Neuronal stem cell (in vitro differentiated cells): ENCODE measurements at regions not wholly inside any gene's neighbourhood (a gene's known extent, or its start where the extent isn't known, plus 50 kb on each side); places are given as distances from the start of the nearest gene placed in this dataset.

ENCODE experiments used
- DNase-seq: peaks from one replicate; pipeline ENCODE4 v3.0.0-alpha.2; 2013; ENCODE audit warnings: low spot score
- H2AFZ ChIP-seq: one replicate; pipeline ENCODE4 v1.6.1; 2013; ENCODE audit warnings: mild to moderate bottlenecking, low read length, inconsistent platforms
- H2AK5ac ChIP-seq: 2 replicates; pipeline ENCODE4 v1.6.1; 2013; ENCODE audit warnings: low read depth, mild to moderate bottlenecking, inconsistent platforms, low read length, moderate library complexity, mixed read lengths
- H2BK120ac ChIP-seq: 2 replicates; pipeline ENCODE4 v1.6.1; 2013; ENCODE audit warnings: low read depth, mild to moderate bottlenecking, inconsistent platforms, low read length, moderate library complexity, mixed read lengths
- H2BK12ac ChIP-seq: one replicate; pipeline ENCODE4 v1.6.1; 2013; ENCODE audit warnings: low read length, inconsistent platforms
- H2BK15ac ChIP-seq: 2 replicates; pipeline ENCODE4 v1.6.1; 2013; ENCODE audit warnings: mild to moderate bottlenecking, low read length, inconsistent platforms, mixed read lengths
- H2BK5ac ChIP-seq: one replicate; pipeline ENCODE4 v1.6.1; 2013; ENCODE audit warnings: inconsistent platforms, mild to moderate bottlenecking, low read length, moderate library complexity
- H3K14ac ChIP-seq: one replicate; pipeline ENCODE4 v1.6.1; 2013; ENCODE audit warnings: low read length, inconsistent platforms
- H3K18ac ChIP-seq: 2 replicates; pipeline ENCODE4 v1.6.1; 2013; ENCODE audit warnings: low read length, inconsistent platforms
- H3K23ac ChIP-seq: 2 replicates; pipeline ENCODE4 v1.6.1; 2013; ENCODE audit warnings: low read depth, mild to moderate bottlenecking, mixed read lengths, low read length, inconsistent platforms; ENCODE audit not compliant: poor library complexity
- H3K27ac ChIP-seq: replicated peaks from 3 replicates; pipeline ENCODE4 v1.5.1; 2013; ENCODE audit warnings: low read length, inconsistent platforms
- H3K27me3 ChIP-seq, 3 experiments: 2 replicates each; pipeline ENCODE4 v1.6.1; 2013; ENCODE audit warnings: low read length in 3 of 3, mild to moderate bottlenecking in 2 of 3, inconsistent platforms in 1 of 3, low read depth in 1 of 3, mixed read lengths in 1 of 3, moderate library complexity in 1 of 3; ENCODE audit not compliant: control insufficient read depth in 3 of 3, insufficient read depth in 3 of 3
- H3K36me3 ChIP-seq, 2 donors: replicated peaks in 1 of 2; 2 replicates each; pipeline ENCODE4 v1.6.1; 2013; ENCODE audit warnings: low read length in 2 of 2; ENCODE audit not compliant: control insufficient read depth in 2 of 2, insufficient read depth in 2 of 2
- H3K4ac ChIP-seq: 2 replicates; pipeline ENCODE4 v1.6.1; 2013; ENCODE audit warnings: inconsistent platforms, mild to moderate bottlenecking, low read length, moderate library complexity
- H3K4me1 ChIP-seq, 2 donors: 1 replicate in 1 of 2; 2 replicates in 1 of 2; pipeline ENCODE4 v1.6.1; 2013; ENCODE audit warnings: low read length in 2 of 2, low read depth in 1 of 2; ENCODE audit not compliant: control insufficient read depth in 2 of 2, insufficient read depth in 1 of 2
- H3K4me2 ChIP-seq: one replicate; pipeline ENCODE4 v1.6.1; 2013; ENCODE audit warnings: mild to moderate bottlenecking, low read length, inconsistent platforms; ENCODE audit not compliant: insufficient read depth, poor library complexity, severe bottlenecking
- H3K4me3 ChIP-seq, 2 donors: 2 replicates each; pipeline ENCODE4 v1.5.1; 2013; ENCODE audit warnings: low read length in 2 of 2, mild to moderate bottlenecking in 2 of 2, inconsistent platforms in 1 of 2, moderate library complexity in 1 of 2
- H3K79me1 ChIP-seq: one replicate; pipeline ENCODE4 v1.6.1; 2013; ENCODE audit warnings: low read depth, mild to moderate bottlenecking, inconsistent platforms, low read length, moderate library complexity
- H3K9ac ChIP-seq: one replicate; pipeline ENCODE4 v1.6.1; 2013; ENCODE audit warnings: mild to moderate bottlenecking, low read depth, low read length, inconsistent platforms; ENCODE audit not compliant: poor library complexity
- H3K9me3 ChIP-seq, 2 donors: replicated peaks in 1 of 2; 2 replicates each; pipeline versions ENCODE3 to v1.6.1; 2013; ENCODE audit warnings: low read length in 2 of 2, mild to moderate bottlenecking in 2 of 2, inconsistent platforms in 1 of 2, low read depth in 1 of 2, mixed read lengths in 1 of 2, moderate library complexity in 1 of 2; ENCODE audit not compliant: control insufficient read depth in 2 of 2, insufficient read depth in 1 of 2
- H4K8ac ChIP-seq: one replicate; pipeline ENCODE4 v1.6.1; 2013; ENCODE audit warnings: low read depth, mild to moderate bottlenecking, inconsistent platforms, low read length, moderate library complexity
- H4K91ac ChIP-seq: one replicate; pipeline ENCODE4 v1.6.1; 2013; ENCODE audit warnings: low read length, low read depth, mild to moderate bottlenecking, inconsistent platforms; ENCODE audit not compliant: poor library complexity
- WGBS, 2 donors: extraction: QIAGEN DNeasy Blood & Tissue Kit; methylation state at CpG; one replicate each; pipeline ENCODE4 v1.1.7; 2013; ENCODE audit warnings: missing lambda C conversion rate in 2 of 2, mixed read lengths in 1 of 2; ENCODE audit not compliant: insufficient read length in 2 of 2, insufficient replicate concordance in 1 of 2; ENCODE audit errors: extremely low coverage in 2 of 2; 5-methylcytosine and 5-hydroxymethylcytosine counted together

DNA sequence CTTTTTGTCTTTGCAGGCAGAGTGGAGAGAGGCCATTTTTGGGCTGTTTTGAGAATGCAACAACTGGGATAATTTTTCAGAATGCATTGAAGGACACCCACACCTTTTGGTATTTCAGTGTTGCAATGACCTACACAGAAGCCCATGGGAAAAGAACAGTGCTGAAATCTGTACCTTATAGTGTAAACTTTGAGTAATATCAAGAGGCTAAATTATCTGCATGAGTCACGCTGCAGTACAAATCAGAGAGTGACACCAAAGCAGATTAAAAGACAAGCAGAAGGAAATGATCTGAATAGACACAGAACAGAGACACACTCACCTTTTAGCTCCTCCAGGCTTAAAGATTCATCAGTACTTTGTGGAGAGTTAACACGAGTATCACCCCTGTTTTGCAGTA, 265.3 kb downstream of the PAX3 start:
- H3K4me2 ChIP-seq = no peak overlapping the region
- no CpG with 5 or more reads among the region's 2 CpGs for WGBS, 2 donors

GRCh38 chr2:222025881-222026271, 272.9 kb downstream of the PAX3 start:
- Histone ChIP-seq H2BK15ac (no peak overlapping the region), H3K23ac (no peak overlapping the region), H3K9ac (no peak overlapping the region), H3K4me3 (no peak overlapping the region), H2BK12ac (no peak overlapping the region), H3K4ac (no peak overlapping the region), H2AK5ac (no peak overlapping the region), H4K8ac (no peak overlapping the region), H2BK120ac (no peak overlapping the region), H3K27me3 (peaks cover 0 to 13% (median 0%) of the 10 kb centered on the region in 3 experiments), H3K14ac (no peak overlapping the region), H3K18ac (no peak overlapping the region), H3K9me3 (no peaks in the 10 kb centered on the region), H2AFZ (no peak overlapping the region), H3K79me1 (no peaks in the 10 kb centered on the region), H2BK5ac (no peak overlapping the region), H4K91ac (no peak overlapping the region), H3K36me3 (no peaks in the 10 kb centered on the region), H3K4me2 (no peak overlapping the region), H3K4me1 (peaks cover 0 to 9% of the 10 kb centered on the region in 2 donors), H3K27ac (no peak overlapping the region)
- no peak for DNase-seq
- WGBS, 2 donors = no CpG with 5 or more reads among the region's 3 CpGs

More for the DNA sequence above, 265.3 kb downstream of the PAX3 start:
- Histone ChIP-seq H2AFZ (no peak overlapping the region), H2BK12ac (no peak overlapping the region), H3K36me3 (no peaks in the 10 kb centered on the region), H3K27ac (no peak overlapping the region), H2BK15ac (no peak overlapping the region), H2AK5ac (no peak overlapping the region), H2BK120ac (no peak overlapping the region), H3K27me3 (no peaks in the 10 kb centered on the region), H3K9ac (no peak overlapping the region), H3K4ac (no peak overlapping the region), H3K4me1 (no peaks in the 10 kb centered on the region), H4K91ac (no peak overlapping the region), H3K14ac (no peak overlapping the region), H3K9me3 (no peaks in the 10 kb centered on the region), H3K18ac (no peak overlapping the region), H3K23ac (no peak overlapping the region), H2BK5ac (no peak overlapping the region), H4K8ac (no peak overlapping the region), H3K79me1 (no peaks in the 10 kb centered on the region), H3K4me3 (no peak overlapping the region)
- no peak for DNase-seq

- no peak overlapping the region for H3K14ac ChIP-seq
- no peak overlapping the region for H3K27ac ChIP-seq
- no peak overlapping the region for H2BK12ac ChIP-seq
- DNase-seq = peak; percentile 60
- no peak overlapping the region for H2AFZ ChIP-seq
- H3K4me1 ChIP-seq = peaks cover 0 to 9% of the 10 kb centered on the region in 2 donors
- H3K9ac ChIP-seq = no peak overlapping the region
- H2BK120ac ChIP-seq = no peak overlapping the region
- no peak overlapping the region for H3K4me2 ChIP-seq
- no peak overlapping the region for H2AK5ac ChIP-seq
- H2BK15ac ChIP-seq = no peak overlapping the region
- H4K8ac ChIP-seq = no peak overlapping the region
- peaks cover 0 to 13% (median 0%) of the 10 kb centered on the region in 3 experiments for H3K27me3 ChIP-seq
- no peak overlapping the region for H3K4me3 ChIP-seq
- no peaks in the 10 kb centered on the region for H3K9me3 ChIP-seq
- no CpG with 5 or more reads among the region's 8 CpGs for WGBS, 2 donors
- no peak overlapping the region for H3K23ac ChIP-seq
- no peaks in the 10 kb centered on the region for H3K36me3 ChIP-seq
- H4K91ac ChIP-seq = no peak overlapping the region
- H3K4ac ChIP-seq = no peak overlapping the region
- H2BK5ac ChIP-seq = no peak overlapping the region
- H3K18ac ChIP-seq = no peak overlapping the region
- H3K79me1 ChIP-seq = no peaks in the 10 kb centered on the region
Measured at GRCh38 chr2:222024932-222025880, 273.6 kb downstream of the PAX3 start.

GRCh38 chr2:222017252-222017850, 281.4 kb downstream of the PAX3 start:
- no CpG with 5 or more reads among the region's 4 CpGs for WGBS, 2 donors
- DNase-seq = no peak
- no peak overlapping the region for H2AFZ ChIP-seq

More at GRCh38 chr2:222017252-222017850, 281.4 kb downstream of the PAX3 start:
- Histone ChIP-seq H2BK15ac (no peak overlapping the region), H3K9me3 (no peaks in the 10 kb centered on the region), H2BK120ac (no peak overlapping the region), H3K9ac (no peak overlapping the region), H2BK12ac (no peak overlapping the region), H3K27me3 (no peaks in the 10 kb centered on the region), H3K4me3 (no peak overlapping the region), H4K91ac (no peak overlapping the region), H4K8ac (no peak overlapping the region), H3K4ac (no peak overlapping the region), H3K79me1 (no peaks in the 10 kb centered on the region), H3K4me1 (no peaks in the 10 kb centered on the region), H2AK5ac (no peak overlapping the region), H3K4me2 (no peak overlapping the region), H3K18ac (no peak overlapping the region), H2BK5ac (no peak overlapping the region), H3K27ac (no peak overlapping the region), H3K36me3 (no peaks in the 10 kb centered on the region), H3K23ac (no peak overlapping the region), H3K14ac (no peak overlapping the region)
